NCI-H128 (cell line): ENCODE measurements at regions not wholly inside any gene's neighbourhood (a gene's known extent, or its start where the extent isn't known, plus 50 kb on each side); places are given as distances from the start of the nearest gene placed in this dataset.

ENCODE experiments used
- DNase-seq: peaks from one replicate; lab custom pipeline; 2025; ENCODE audit not compliant: unreplicated experiment; lab: John Stamatoyannopoulos, UW

DNA sequence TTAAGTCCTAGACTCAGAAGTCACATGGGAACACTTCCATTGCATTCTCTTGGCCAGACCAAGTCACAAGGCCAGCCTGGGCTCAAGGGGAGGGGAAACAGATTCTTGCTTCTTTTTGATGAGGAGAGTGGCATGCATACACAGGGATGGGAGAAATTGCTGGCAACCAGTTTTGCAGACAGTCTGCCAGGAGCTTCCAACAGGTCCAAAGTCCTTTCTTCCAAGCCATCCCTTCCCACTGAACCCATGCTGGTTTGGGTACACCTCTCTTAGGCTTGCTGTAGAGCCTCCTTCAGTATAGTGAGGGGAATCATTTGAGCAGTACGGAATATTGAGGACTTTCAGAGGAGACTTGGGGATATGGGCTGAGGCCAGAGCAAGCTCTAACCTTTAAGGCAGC is 267.8 kb downstream of the BCOR start:
- no peak for DNase-seq

DNA sequence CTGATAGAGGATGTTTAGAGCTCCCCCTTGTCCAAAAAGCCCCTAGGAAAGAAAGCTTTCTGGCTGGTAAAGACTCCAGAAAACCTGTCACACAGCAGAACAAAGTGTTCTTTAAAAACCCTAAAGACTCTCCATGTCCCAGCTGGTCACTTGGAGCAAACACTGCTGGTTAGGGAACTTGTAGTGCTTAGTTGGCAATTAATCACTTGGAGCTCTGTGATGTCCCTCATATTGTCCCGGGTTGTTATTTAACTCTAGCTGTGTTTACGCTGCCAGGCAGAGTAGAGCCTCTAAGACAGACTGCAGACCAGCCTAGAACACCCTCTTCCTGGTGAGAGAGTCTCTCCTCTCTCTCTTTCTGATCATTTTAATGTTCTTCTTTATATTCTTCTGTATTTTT is 267.3 kb downstream of the BCOR start:
- DNase-seq, result no peak

DNA sequence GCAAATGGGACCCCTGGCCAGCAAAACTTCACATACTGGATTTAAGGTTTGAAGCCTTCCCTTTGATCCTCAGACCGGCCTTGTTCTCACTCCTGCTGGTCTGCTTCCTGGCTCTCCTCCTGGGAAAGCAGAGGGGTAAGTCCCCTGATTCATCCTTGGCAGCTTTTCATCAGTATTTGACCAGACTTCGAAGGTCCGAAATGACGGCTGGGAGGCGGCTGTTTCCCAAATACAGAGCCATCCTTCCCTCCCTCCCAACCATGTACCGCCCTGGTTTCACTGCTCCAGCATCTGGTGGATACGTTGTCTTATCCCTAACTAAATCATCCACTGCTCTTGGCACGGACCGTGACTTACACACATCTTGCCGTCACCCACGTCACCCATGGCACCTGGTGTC is 265.5 kb downstream of the BCOR start:
- no peak for DNase-seq

DNA sequence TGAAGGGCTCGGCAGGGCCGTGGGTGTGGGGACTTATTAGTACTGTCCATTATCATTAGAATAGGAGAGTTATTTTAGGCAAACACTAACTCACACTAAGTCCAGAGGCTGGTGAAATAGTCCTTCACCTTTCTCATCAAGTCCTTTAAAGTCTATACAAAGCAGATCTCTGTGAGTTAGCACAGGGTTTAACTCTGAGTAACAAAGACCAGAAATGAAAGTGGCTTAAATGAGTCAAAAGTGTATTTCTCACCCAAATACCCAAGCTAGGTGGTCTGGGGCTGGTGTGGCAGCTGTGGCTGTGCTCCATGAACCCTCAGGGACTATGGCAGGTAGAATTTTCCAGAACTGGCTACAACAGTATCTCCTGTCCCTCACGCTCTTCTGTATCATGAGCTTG is 263.2 kb downstream of the BCOR start:
- DNase-seq, result no peak

DNA sequence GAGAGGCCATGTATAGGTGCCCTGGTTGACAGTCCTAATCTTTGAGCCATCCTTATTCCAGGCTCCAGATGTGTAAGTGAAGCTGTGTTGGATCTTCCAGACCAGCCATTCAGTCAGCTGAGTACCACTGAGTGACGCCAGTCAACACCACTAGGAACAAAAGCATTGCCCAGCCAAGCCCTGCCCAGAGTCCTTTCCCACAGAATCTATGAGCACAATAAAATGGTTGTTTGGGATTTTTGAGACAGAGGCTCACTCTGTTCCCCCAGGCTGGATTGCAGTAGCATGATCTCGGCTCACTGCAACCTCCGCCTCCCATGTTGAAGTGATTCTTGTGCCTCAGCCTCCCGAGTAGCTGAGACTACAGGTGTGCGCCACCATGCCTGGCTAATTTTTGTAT is 262.5 kb downstream of the BCOR start:
- DNase-seq, result no peak

DNA sequence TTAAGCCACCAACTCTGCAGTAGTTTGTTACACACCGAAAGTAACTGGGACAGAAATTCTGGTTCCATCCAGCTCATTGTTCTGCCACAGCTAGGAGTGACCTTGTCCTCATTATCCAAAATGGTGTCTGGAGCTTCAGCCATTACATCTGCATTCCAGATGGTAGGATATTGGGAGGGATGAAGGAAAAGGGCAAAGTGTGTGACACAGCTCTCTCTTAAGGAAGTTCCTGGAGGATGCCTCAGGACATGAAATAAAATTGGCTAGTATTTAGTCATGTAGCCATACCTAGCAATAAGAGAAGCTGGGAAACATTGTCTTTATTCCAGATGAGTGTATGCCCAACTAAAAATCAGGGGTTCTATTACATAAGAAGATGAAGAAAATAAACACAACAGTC is 262.0 kb downstream of the BCOR start:
- DNase-seq, result no peak

DNA sequence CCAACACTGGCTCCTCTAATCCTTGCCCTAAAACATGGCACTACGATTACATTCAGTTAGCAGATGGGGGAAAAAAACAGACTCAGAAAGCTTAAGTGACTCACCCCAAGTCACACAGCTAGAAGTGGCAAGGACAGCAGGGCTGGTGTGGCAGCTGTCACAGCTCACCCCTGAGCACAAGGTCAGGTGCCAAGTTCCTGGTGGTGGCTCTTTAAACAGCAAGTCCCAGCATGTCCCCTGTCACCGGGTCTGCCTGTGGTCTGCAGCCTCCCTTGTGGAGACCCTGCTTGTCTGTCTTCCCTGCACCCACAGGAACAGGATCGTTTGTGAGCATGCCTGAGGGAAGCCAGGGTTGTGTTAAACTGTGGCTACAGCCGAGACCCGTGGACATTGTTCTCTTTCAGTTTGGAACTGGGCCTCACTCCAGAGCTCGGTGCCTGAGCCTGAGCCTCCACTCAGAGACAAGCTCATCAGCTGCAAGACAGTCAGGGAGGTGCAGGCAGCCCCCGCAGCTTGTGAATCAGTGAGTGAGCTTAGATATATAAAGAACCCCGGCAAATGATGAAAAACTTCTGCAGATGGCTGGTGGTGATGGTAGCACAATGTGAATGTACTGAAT is 260.8 kb downstream of the BCOR start:
- no peak for DNase-seq

DNA sequence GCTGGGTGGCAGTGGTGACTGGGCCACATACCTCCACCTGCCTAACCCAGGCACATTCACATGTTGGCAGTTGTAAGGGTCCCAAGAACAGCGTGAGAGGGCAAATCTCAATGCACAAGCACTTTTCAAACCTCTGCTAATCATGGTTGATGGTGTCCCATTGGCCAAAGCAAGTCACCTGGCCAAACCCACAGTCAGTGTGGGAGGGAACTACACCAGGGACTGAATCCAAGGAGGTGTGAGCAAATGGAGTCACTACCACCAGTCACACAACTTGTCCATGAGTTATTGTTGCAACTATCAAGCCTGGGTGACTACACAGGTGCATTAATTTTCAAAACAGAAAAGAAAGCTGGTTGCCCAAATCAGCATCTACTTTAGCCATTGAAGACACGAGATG is 260.1 kb downstream of the BCOR start:
- no peak for DNase-seq

DNA sequence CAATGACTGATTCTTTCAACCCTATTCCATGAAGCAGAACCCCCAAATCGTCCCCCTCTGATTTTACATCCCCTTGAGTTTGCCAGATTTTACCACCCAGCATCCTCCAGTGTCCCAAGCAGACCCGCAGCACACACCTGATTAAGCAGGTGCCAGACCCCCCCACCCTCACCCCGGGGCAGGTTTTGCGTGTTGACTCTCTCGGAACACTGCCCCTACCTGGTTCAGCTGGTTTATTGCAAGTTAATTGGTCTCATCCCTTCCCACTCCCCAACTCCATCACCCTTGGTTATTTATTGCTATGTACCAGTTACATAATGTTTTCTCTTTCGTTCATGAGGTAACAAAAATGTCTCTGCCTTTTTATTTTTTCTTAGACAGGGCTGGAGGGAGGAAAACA is 258.4 kb downstream of the BCOR start:
- no peak for DNase-seq

DNA sequence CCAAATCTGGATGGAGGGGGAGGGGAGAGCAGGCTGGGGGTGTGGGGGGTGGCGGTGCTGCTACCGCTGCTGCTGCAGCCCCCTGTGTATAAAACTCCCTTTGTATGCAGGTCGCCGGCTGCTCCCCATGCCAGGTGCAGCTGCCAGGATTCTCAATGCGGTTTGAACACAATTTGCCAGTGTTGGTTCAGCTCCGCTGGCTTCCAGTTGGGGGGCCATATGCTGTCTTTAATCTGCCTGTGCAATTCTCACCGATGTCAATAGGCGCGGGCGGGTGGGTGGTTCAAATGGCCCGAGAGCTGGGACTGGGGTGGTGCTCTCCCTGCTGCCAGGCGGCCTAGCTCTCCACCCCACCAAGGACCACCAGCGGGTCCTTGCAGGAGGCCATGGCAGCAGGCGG is 257.6 kb downstream of the BCOR start:
- DNase-seq, result no peak

DNA sequence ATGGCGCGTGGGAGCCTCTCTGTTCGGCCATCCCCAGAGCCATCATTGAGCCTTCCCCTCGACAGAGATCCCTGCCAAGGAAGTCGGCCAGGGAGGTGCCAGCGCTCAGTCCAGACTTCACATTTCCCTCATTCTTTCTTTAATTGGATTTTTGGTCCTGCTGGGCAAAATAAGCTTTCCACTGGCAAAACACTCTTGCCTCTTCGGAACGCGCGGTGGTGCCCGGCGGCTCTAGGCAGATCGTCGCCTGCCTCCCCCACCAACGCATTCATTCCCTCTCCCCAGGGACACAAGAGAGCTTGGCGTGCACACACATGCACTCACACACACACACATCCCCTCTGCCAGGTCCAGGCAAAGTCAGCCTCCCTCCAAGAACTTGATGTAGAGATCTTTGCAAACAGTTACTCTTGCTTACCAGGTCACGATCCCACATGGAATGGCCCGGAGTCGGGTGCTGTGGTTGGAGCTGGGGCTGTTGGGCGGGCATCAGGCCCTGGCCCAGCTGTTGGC is 257.1 kb downstream of the BCOR start:
- no peak for DNase-seq

DNA sequence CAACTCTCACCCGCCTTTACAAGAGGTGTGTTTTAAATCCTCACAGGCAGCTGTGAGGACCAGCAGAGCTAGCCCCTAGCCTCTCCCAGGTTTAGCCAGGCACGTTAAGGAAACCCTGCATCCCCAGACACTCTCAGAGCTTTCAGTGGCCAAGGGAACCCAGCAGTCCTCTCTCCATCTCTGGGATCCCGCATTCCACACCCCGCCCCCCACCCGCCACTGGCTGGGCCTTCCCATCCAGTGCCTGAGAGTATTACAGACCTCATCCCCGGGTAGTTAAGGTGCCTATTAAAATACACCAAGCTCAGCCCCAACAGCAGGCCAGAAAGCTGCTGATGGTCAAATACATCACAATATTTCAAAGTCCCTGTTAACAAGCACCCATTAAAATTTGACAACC is 256.2 kb downstream of the BCOR start:
- no peak for DNase-seq

DNA sequence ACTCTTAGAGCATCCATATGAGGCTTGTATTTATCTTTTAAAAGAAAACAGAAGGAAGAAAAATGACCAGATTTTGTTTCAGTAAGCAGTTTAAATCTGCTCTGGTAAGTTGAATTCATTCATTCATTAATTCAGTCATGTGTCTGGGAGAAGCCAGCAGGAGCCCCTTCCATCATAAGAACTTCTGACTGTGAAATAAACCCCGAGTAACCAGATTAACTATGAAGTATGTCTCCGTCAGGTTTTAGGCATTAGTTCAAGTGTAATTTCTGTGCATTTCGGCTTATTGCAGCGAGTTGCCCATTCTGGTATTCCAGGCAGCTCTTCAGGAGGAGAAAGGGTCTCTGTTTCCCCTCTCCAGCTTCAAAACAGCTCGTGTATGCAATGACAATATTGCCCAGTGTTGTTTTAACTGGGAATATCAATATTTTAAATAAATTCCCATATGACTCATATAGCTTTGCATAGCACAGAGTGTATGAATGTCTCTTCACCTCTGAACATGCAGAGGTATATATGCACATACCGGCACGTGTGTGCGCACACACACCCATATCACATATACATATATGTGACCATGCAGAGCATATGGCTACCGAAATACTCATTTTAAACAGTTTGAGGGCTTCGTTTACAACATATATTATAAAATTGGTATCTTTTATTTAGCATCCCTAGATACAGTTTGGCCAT is 255.3 kb downstream of the BCOR start:
- DNase-seq, result no peak

DNA sequence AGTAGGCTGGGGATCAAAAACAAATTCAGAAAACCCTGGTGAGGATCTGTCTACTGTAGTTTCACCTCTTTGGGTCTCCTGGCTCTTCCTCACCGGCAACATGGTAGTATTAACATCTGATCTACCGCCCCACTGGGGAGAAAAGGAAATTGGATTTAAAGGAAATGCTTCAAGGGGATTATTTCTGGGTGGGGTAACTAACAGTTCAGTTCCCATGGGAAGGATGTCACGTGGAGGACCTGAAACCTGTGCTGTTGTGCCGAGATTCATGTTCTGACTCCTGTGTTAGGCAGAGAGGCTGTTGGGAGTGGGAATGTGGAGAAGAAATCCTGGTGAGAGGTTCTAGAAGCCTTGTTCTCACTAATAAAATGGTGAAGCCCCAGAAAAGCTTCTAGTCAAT is 254.4 kb downstream of the BCOR start:
- peak; percentile 29 for DNase-seq

DNA sequence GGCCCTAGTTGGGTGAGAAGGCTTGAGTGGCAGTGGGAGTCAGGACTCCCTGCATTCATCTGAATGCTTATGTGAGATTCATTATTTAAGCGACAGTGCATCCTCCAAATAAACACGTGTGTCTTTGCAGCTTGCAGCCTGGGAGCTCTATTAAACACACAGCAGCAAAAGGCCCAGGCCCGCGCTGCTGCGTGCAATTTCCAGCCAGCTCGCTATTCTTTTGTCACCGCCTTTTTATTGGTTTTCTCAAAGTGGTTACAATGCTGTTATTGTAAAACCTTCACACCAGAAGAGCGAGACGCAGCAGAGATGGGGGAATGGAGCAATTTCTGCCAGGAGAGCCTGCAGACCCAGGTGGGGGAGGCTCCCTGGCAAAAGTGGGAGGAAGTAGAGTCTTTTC is 252.5 kb downstream of the BCOR start:
- DNase-seq, result no peak

DNA sequence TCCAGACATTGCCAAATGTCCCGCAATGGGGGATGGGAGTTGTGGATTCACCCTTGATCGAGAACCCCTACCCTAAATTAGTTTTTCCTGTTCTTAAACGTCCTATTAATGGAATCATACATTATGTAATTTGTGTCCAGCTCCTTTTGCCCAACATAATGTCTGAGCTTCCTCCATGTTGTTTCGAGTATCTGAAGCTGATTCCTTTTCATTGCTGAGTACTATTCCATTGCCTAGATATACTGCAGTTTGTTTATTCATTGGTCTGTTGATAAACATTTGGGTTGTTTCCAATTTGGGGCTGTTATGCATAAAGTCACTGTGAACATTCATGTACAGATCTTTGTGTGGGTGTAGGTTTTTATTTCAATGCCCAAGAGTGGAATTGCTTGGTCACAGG is 251.3 kb downstream of the BCOR start:
- no peak for DNase-seq

DNA sequence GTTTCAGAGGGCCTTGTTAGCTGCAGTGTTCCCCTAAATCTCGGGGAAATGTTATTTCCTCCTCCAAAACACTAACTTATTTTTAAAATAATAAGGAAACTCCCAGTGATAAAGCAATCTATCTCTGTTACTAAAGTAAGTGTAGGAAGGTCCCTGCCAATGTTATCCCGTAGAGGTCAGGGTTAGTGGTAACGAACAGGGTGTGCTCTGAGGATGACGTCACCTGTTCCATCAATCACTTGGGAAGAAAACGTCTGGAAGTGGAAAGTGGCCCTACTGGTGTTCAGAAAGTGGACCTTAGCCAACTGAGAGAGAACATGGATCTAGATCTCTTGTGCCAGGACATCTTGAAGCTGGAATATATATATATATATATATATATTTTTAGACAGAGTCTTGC is 249.5 kb downstream of the BCOR start:
- no peak for DNase-seq

DNA sequence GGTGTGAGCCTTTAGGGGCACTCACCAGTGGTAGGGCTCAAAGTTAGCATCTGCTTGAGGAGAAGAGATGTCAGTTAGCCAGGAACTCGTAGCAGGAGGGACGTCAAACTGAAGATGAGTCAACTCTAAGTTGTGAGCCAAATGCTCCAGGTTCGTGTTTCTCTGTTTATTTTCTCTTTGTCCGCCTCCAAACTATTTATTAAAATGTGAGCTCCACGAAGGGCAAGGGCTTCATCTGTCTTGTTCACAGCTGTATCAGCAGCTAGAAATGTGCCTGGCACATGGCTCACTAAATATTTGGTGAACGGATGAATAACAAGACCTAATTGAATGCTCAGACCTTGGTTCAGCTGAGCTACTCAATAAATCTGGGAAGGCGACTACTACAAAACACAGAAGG is 248.9 kb downstream of the BCOR start:
- no peak for DNase-seq

DNA sequence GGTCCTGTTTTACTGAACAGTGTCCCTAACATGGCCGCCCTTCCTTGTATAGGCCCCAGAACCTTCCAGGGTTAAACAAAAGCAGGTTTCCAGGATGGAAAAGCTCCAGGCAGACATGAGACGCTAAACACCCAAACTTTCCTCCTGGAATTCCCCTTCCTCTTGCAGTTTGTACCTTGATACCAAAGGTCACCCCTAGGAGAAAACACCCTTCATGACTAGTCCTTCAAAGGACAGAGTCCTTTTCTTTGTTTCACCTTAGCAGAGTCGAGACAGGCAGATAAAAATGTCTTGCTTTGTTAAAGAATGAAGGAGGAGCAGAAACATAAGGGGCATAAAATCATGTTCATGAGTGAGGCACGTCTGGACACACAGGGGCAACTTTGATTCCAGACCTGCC is 247.5 kb downstream of the BCOR start:
- no peak for DNase-seq

DNA sequence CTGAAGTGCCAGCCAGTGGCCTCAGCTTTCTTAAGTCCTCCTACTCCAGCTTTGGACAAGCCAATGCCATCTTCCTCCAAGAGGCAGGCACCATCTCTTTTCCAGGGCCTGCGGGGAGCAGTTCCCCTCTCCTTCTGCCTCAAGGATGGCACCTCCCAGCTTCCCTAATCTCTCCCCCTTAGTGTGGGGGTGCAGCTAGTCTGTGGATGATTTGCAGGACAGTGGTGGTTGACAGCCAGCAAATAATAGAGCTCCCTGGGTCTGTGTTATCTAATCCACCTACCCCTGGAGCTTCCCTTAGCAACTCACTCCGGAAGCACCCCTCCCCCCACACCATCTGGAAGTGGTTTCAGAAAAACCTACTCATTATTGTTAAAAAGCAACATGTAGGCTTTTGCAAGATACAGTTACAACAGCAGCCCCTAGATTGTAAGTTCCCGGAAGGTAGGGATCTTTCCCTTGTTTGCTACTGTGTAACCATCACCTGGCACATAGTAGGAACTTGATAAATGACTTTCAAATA is 247.1 kb downstream of the BCOR start:
- no peak for DNase-seq

DNA sequence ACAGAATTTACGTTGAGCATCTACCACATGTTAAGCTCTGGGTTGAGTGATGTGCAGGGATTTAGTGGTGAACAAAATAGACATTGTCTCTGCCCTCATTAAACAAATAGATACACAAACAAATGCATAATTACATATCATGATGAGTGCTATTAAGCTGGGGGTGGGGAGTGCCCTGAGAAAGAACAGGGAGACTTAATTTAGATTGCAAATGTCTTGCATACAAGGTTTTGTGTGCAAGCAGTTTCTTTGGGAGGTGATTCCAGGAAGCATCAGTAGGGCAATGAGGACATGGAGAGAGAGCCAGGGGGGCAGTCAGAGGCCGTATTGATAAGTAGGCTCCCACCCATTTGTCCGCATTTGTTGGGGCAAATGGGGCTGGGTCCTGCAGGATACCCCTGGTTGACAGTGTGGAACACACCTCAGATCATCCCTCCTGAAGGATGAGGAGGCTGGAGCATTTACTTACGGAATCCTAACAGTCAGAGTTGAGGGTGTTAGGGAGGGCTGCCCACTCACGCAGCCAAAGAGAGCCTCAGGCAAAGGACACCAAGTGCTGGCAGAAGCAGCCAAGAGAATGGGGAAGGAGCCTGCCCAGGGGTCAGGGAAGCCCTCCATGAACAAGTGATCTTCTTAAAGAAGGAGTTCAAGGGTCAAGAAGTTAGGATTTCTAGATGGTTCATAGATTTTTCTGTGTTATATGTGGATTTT is 245.9 kb downstream of the BCOR start:
- DNase-seq, result no peak

DNA sequence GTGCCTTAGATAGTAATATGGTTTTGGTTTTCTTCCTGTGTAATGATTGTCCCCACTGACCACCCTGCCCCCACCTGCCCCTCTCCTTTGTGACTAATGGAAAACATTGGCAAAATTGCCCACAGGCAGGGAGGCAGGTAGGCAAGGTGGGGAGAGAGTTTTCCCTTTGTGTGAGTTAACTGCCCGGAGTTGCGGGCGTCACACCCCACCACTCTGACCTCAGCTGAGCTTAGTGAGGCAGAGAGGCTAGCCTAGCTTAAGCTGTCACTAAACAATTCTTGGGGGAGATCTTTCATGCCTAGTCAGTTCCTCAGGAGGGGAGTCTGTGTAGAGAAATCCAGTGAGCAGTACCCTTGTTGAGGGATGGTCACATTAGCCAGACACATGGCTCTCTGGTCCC is 245.3 kb downstream of the BCOR start:
- no peak for DNase-seq
